GM21423 (cell line): ENCODE measurements at regions not wholly inside any gene's neighbourhood (a gene's known extent, or its start where the extent isn't known, plus 50 kb on each side); places are given as distances from the start of the nearest gene placed in this dataset.
"Not testable (repeated sequence)": the region's sequence is repeated elsewhere in the genome, so short reads cannot be mapped to it uniquely, and the experiment has no call there.

Experiments
- ATAC-seq: cut with Tn5 transposase; IDR thresholded peaks from one replicate; pipeline ENCODE4 v1.9.1; 2021; ENCODE audit warnings: mild to moderate bottlenecking, moderate library complexity; ENCODE audit not compliant: unreplicated experiment

GRCh38 chr21:31417214-31417613 lies 73.2 kb upstream of the TIAM1 start:
- ATAC-seq = not testable (repeated sequence)

GRCh38 chr21:31416465-31416864 lies 72.4 kb upstream of the TIAM1 start:
- ATAC-seq = no peak

DNA sequence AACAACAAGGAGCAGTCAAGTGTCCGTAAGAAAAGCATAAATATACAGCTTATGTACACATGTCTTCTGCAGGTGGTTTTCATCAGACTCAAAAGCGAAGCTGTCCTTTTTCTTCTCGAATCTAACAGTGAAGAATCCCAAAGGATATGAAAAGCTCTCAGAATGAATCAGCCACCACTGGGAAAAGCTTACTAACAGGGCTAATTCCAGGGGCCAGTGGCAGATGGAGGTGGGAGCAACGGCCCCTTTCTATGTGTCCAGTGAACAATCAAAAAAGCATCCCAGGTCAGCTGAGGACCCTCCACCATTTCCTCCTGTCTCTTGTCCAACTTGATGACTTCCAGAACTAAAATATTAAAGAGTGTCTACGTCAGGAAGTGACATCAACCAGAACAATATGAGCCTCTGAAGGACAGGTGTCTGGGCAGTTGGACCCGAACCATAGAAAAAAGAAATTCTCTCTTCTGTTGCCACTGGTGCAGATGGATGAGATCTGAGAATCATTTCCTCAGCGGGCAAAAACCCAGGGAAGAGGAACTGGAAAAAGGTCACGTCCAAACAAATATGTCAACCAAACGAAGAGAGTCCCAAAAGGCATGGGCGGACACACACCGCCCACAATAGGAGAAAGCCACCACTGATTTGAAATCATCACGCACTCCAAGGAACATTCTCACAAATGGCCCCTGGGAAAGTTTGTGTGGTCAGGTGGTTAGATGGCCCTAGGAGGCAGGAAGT lies 70.4 kb upstream of the TIAM1 start:
- ATAC-seq = no peak

- ATAC-seq = no peak
Observed at GRCh38 chr21:31413698-31414097, 69.6 kb upstream of the TIAM1 start.

- no peak for ATAC-seq
Observed at GRCh38 chr21:31410499-31411131, 66.6 kb upstream of the TIAM1 start.

DNA sequence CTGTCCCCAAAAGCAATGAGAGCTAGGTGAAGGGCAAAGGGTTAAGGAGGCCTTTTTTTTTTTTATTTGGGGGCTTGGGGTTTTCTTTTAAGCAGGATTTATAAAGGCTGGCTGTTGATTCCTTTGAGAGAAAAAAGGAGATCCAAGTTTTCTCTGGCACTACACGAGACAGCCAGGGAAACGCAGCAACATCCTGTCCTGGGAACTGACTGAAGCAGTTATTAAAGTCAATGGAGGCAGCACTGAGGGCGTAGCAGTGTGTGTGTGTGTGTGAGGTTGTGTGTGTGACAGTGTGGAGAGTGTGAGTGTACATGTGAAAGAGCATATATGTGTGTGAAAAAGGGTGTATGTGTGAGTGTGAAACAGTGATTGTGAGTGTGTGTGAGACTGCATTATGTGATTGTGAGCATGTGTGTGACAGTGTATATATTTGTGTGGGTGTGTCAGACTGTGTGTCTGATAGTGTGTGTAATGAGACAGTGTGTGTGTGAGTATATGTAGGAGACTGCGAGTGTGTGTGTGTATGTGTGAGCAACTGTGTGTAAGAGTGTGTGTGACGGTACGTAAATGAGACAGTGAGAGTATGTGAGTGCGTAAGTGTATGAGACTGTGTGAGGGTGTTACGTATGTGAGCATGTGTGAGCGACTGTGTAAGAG lies 65.9 kb upstream of the TIAM1 start:
- ATAC-seq = no peak

- ATAC-seq = no peak
Observed at GRCh38 chr21:31408301-31409088, 64.4 kb upstream of the TIAM1 start.

DNA sequence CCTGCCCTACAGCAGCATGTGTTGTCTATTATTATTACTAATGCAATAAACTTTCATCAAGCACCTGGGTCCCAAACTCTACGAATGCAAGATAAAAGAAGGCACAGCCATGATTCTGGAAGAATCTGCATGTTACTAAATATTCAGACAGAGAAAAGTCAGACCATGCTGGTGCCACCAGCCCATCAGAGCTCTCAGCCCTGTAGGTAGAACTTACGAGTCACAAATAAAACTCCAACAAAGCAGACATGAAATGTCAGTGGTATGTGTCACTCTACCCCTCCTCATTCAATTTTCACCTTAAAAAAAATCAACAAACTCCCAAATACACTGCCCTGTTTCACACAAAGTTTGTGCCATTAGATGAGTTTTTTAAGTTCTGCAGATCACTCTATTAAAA lies 62.4 kb upstream of the TIAM1 start:
- no peak for ATAC-seq

DNA sequence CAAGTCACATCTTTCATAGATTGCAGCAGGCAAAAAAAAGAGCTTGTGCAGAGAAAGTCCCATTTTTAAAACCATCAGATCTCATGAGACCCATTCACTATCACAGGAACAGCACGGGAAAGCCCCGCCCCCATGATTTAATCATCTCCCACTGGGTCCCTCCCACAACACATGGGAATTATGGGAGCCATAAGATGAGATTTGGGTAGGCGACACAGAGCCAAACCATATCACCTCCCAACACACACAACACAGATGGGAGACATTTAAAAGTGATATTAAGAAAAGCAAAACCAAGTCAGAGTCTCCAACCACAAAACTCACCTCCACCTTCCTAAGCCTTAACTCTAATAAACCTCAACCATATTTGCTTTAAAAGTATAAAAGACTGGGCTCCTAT lies 61.5 kb upstream of the TIAM1 start:
- no peak for ATAC-seq

GRCh38 chr21:31403596-31404333 lies 59.7 kb upstream of the TIAM1 start:
- ATAC-seq = no peak

GRCh38 chr21:31399591-31399990 lies 55.5 kb upstream of the TIAM1 start:
- ATAC-seq = no peak

DNA sequence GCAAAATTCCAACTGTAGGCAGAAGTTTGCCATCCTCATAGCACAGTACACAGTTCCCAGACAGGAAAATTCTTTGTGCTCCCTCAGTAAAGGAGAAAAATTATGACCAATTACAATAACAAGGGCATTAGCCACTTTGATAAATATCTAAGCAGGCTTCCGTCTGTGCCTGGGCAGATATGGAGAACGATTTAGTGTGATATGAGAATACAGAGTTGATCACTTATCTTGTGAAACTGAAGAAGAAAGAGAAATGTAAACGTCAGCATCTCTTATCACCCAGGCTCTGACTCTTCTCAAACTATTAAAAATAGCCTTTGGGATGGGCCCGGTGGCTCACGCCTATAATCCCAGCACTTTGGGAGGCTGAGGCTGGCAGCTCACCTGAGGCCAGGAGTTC lies 54.5 kb upstream of the TIAM1 start:
- ATAC-seq = no peak

DNA sequence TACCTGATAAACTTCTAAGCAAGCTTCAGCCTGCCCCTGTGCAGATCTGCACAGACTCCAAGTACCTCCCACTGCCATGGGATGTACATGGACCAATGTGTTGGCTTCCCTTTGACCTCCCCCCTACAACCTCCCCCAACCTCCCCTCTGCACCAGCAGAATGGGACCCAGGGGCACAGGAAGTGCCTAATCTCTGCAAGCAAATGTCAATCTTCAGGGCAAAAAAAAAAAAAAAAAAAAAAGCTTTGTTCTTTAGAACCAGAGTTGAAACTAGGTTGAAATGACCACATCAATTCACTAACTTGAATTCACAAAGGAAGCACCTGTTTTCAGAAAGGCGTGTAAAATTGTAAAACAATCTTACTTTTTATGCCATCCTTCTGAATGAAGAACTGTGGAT lies 53.9 kb upstream of the TIAM1 start:
- ATAC-seq = no peak

DNA sequence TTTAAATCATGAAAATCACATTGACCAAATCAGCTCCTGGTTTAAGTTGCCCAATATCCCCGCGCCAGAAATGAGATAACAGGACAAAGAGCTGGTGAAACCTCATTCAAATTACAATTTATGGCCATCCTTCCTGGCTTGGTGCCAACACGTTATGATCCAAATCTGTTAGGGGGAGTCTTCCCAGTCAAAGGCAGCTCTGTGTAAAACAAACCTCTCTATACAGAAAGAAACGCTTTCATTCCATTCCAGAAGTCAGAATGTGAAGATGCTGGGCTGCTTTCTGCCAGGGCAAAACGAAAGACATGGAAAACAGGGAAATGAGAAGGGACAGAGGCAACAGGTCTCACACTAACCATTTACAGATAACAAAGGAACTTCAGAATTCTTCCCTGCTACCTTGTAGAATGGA lies 53.5 kb upstream of the TIAM1 start:
- ATAC-seq = no peak

- ATAC-seq = no peak
Observed at GRCh38 chr21:31397030-31397429, 53.0 kb upstream of the TIAM1 start.

- ATAC-seq = no peak
Observed at GRCh38 chr21:31396399-31396798, 52.3 kb upstream of the TIAM1 start.

DNA sequence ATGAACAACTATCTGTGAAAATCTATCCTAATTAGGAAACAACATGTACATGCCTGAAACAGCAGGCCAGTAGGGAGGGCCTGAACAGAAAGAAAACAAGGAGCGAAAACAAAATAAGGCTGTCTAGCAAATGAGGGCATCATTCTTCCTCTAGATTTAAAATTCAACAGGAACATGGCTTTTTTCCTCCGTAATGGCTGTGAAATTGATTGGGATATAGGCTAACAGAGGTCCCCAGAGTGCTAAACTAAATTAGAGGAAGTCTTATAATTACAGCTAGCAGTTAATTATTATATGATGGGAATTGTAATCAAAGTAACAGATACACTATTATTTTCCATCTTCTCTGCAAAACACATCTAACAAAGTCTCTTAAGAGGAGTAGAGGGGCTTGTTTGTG lies 51.7 kb upstream of the TIAM1 start:
- ATAC-seq = no peak

DNA sequence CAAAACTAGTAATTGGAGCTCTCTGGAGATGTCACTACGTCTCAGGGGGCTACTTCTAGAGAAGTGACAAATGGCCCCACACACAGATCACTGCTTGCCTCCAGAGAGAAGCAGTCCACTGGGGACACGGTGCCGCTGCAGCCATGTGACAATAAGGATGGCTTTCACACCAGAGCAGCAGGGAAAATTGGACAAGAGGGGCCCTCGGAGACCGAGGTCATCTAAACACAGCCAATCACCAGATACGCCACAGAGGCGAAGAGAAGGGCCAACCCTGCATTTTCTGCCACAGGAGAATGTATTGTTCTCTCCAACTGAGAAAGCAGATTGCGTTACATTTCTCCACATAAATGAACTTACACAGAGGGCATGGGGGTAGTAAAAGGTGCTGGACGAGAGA lies 51.2 kb upstream of the TIAM1 start:
- no peak for ATAC-seq

DNA sequence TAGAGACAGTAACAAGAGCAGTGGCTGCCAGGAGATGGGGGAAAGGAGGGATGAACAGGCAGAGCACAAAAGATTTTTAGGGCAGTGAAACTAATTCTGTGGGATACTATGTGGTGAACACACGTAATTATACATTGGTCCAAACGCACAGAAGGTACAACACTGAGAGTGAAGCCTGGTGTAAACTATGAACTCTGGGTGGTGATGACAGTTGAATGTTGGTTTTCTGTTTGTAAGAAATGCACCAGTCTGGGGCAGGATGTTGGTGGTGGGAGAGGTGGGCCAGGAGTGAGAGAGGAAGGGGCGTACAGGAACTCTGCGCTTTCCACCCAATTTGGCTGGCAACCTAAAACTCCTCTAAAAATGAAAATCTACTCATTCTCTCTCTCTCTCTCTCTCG lies 50.2 kb upstream of the TIAM1 start:
- no peak for ATAC-seq
